Endothelial cell (in vitro differentiated cells): ENCODE measurements at regions not wholly inside any gene's neighbourhood (a gene's known extent, or its start where the extent isn't known, plus 50 kb on each side); places are given as distances from the start of the nearest gene placed in this dataset.

Experiments used
- DNase-seq: peaks from one replicate; pipeline ENCODE4 v3.0.0; 2021; ENCODE audit warnings: low spot score
- H3K27ac Mint-ChIP-seq: one replicate; pipeline ENCODE4 v1.8.0; 2021; ENCODE audit warnings: mixed read lengths, inconsistent platforms; ENCODE audit not compliant: unreplicated experiment
- H3K27me3 Mint-ChIP-seq: one replicate; pipeline ENCODE4 v1.8.0; 2021; ENCODE audit warnings: mild to moderate bottlenecking, moderate library complexity, mixed read lengths, inconsistent platforms; ENCODE audit not compliant: unreplicated experiment
- H3K36me3 Mint-ChIP-seq: one replicate; pipeline ENCODE4 v1.8.0; 2021; ENCODE audit warnings: mild to moderate bottlenecking, low read depth, mixed read lengths, inconsistent platforms; ENCODE audit not compliant: unreplicated experiment
- H3K4me1 Mint-ChIP-seq: one replicate; pipeline ENCODE4 v1.8.0; 2021; ENCODE audit warnings: mild to moderate bottlenecking, mixed read lengths, inconsistent platforms; ENCODE audit not compliant: unreplicated experiment
- H3K4me3 Mint-ChIP-seq: one replicate; pipeline ENCODE4 v1.8.0; 2021; ENCODE audit warnings: mild to moderate bottlenecking, mixed read lengths, inconsistent platforms; ENCODE audit not compliant: unreplicated experiment
- H3K9me3 Mint-ChIP-seq: one replicate; pipeline ENCODE4 v1.8.0; 2021; ENCODE audit warnings: mixed read lengths, inconsistent platforms; ENCODE audit not compliant: unreplicated experiment
- TF ChIP-seq, protein P1 (sequence below): fragments of 200-600 bp; sonication (generic); IDR thresholded peaks from one replicate; pipeline ENCODE4 v1.5.0; 2021; ENCODE audit warnings: antibody characterized with exemption; ENCODE audit not compliant: unreplicated experiment

DNA sequence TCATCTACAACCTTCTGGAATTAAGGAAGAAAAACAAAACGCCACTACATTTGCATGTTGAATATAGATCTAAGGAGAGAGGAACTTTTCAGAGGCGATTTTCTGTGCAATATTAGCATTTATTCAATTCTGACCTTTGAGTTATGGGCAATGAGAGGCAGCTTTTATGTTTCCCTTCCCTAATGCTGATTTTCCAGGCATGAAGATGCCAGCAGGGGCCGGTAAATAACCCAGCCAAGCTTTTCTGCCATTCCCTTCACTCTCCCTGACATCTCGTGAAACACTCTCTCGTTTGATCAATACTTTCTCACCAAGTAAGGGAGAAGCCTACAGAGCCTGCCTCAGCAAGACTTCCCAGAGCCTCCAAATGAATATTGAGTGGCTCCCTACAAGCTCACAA, 470.5 kb upstream of the GOT2 start:
- TF ChIP-seq, protein P1, sequence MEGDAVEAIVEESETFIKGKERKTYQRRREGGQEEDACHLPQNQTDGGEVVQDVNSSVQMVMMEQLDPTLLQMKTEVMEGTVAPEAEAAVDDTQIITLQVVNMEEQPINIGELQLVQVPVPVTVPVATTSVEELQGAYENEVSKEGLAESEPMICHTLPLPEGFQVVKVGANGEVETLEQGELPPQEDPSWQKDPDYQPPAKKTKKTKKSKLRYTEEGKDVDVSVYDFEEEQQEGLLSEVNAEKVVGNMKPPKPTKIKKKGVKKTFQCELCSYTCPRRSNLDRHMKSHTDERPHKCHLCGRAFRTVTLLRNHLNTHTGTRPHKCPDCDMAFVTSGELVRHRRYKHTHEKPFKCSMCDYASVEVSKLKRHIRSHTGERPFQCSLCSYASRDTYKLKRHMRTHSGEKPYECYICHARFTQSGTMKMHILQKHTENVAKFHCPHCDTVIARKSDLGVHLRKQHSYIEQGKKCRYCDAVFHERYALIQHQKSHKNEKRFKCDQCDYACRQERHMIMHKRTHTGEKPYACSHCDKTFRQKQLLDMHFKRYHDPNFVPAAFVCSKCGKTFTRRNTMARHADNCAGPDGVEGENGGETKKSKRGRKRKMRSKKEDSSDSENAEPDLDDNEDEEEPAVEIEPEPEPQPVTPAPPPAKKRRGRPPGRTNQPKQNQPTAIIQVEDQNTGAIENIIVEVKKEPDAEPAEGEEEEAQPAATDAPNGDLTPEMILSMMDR, result no peak
- no peaks in the 10 kb centered on the region for H3K27me3 Mint-ChIP-seq
- DNase-seq, result no peak
- H3K9me3 Mint-ChIP-seq, result no peaks in the 10 kb centered on the region
- peaks cover 2% of the 10 kb centered on the region for H3K4me1 Mint-ChIP-seq
- no peak overlapping the region for H3K27ac Mint-ChIP-seq
- H3K36me3 Mint-ChIP-seq, result no peaks in the 10 kb centered on the region
- H3K4me3 Mint-ChIP-seq, result no peak overlapping the region

GRCh38 chr16:59202233-59202862, 468.2 kb upstream of the GOT2 start:
- Mint-ChIP-seq H3K9me3 (no peaks in the 10 kb centered on the region), H3K27ac (no peak overlapping the region), H3K36me3 (no peaks in the 10 kb centered on the region), H3K4me1 (peaks cover 2% of the 10 kb centered on the region), H3K4me3 (no peak overlapping the region), H3K27me3 (no peaks in the 10 kb centered on the region)
- no peak for DNase-seq
- TF ChIP-seq, protein P1, result no peak

DNA sequence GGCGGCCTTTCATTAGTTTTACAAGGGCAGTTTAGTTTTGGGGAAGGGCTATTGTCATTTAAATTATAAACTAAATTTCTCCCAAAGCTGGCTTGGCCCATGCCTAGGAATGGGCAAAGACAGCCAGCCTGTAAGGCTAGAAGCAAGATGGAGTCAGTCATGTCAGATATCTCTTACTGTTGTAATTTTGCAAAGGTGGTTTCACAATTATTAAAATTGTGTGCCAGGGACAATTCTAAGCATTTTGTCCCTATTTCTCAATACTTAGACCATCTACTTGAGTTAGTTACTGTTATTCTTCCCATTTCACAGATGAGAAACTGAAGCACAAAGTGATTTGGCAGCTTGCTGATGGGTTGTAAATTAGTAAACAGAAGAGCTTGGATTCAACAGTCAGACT, 467.7 kb upstream of the GOT2 start:
- no peaks in the 10 kb centered on the region for H3K27me3 Mint-ChIP-seq
- no peak for DNase-seq
- H3K4me1 Mint-ChIP-seq, result peaks cover 2% of the 10 kb centered on the region
- no peak overlapping the region for H3K4me3 Mint-ChIP-seq
- H3K9me3 Mint-ChIP-seq, result no peaks in the 10 kb centered on the region
- H3K36me3 Mint-ChIP-seq, result no peaks in the 10 kb centered on the region
- no peak overlapping the region for H3K27ac Mint-ChIP-seq
- TF ChIP-seq, protein P1, result no peak

GRCh38 chr16:59201160-59201559, 467.0 kb upstream of the GOT2 start:
- Mint-ChIP-seq H3K4me1 (peaks cover 2% of the 10 kb centered on the region), H3K27me3 (no peaks in the 10 kb centered on the region), H3K27ac (no peak overlapping the region), H3K36me3 (no peaks in the 10 kb centered on the region), H3K4me3 (no peak overlapping the region), H3K9me3 (no peaks in the 10 kb centered on the region)
- no peak for DNase-seq
- TF ChIP-seq, protein P1, result no peak

- no peaks in the 10 kb centered on the region for H3K27me3 Mint-ChIP-seq
- peaks cover 2% of the 10 kb centered on the region for H3K4me1 Mint-ChIP-seq
- H3K9me3 Mint-ChIP-seq, result no peaks in the 10 kb centered on the region
- TF ChIP-seq, protein P1, result no peak
- no peak overlapping the region for H3K4me3 Mint-ChIP-seq
- H3K36me3 Mint-ChIP-seq, result no peaks in the 10 kb centered on the region
- no peak for DNase-seq
- no peak overlapping the region for H3K27ac Mint-ChIP-seq
Measured at GRCh38 chr16:59198487-59198886, 464.4 kb upstream of the GOT2 start.
